ENCODE measurements at regions not wholly inside any gene's neighbourhood (a gene's known extent, or its start where the extent isn't known, plus 50 kb on each side); places are given as distances from the start of the nearest gene placed in this dataset.
"Not testable (repeated sequence)": the region's sequence is repeated elsewhere in the genome, so short reads cannot be mapped to it uniquely, and the experiment has no call there.

DNA sequence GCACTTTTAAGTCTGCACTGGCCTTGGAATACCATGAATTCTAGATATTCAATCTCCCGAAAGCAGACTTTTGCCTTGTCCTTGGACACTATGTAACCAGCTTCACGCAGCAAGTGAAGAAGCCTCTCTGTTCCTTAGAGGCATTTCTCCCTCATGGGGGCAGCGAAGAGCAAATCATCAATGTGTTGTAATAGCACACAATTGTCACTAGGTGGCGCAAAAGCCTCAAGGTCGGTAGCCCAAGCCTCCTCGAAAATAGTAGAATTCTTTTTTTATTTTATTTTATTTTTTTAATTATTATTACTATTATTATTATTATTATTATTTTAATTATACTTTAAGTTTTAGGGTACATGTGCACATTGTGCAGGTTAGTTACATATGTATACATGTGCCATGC, 100.8 kb downstream of the ALG10 start:
- TF ChIP-seq, protein P1, sequence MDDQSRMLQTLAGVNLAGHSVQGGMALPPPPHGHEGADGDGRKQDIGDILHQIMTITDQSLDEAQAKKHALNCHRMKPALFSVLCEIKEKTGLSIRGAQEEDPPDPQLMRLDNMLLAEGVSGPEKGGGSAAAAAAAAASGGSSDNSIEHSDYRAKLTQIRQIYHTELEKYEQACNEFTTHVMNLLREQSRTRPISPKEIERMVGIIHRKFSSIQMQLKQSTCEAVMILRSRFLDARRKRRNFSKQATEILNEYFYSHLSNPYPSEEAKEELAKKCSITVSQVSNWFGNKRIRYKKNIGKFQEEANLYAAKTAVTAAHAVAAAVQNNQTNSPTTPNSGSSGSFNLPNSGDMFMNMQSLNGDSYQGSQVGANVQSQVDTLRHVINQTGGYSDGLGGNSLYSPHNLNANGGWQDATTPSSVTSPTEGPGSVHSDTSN (IDR thresholded peaks at IDR 0.05; ENCODE audit: insufficient replicate concordance, low read depth, low read length): not testable (repeated sequence)
- not testable (repeated sequence) for TF ChIP-seq SP1 (IDR thresholded peaks at IDR 0.05; ENCODE audit: low read depth, low read length); SRF (IDR thresholded peaks at IDR 0.05; ENCODE audit: low read depth in 2 of 2, low read length in 2 of 2)
- TF ChIP-seq RAD21 (IDR thresholded peaks at IDR 0.05; ENCODE audit: insufficient read depth, low read depth, low read length): peak; percentile 75
- TF ChIP-seq, protein P2, sequence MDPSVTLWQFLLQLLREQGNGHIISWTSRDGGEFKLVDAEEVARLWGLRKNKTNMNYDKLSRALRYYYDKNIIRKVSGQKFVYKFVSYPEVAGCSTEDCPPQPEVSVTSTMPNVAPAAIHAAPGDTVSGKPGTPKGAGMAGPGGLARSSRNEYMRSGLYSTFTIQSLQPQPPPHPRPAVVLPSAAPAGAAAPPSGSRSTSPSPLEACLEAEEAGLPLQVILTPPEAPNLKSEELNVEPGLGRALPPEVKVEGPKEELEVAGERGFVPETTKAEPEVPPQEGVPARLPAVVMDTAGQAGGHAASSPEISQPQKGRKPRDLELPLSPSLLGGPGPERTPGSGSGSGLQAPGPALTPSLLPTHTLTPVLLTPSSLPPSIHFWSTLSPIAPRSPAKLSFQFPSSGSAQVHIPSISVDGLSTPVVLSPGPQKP (IDR thresholded peaks at IDR 0.05; ENCODE audit: low read depth, low read length): not testable (repeated sequence)
